Mesodermal cell (in vitro differentiated cells): ENCODE measurements at regions not wholly inside any gene's neighbourhood (a gene's known extent, or its start where the extent isn't known, plus 50 kb on each side); places are given as distances from the start of the nearest gene placed in this dataset.

Source experiments
- H3K27ac ChIP-seq: 2 replicates; pipeline ENCODE4 v1.7.0; 2013; ENCODE audit warnings: mild to moderate bottlenecking, low read depth, low read length, moderate library complexity; ENCODE audit not compliant: severe bottlenecking
- H3K36me3 ChIP-seq: 2 replicates; pipeline ENCODE4 v1.7.1; 2013; ENCODE audit warnings: mild to moderate bottlenecking, low read length, moderate library complexity; ENCODE audit not compliant: control insufficient read depth, insufficient read depth
- H3K4me1 ChIP-seq: one replicate; pipeline ENCODE4 v1.7.1; 2013; ENCODE audit warnings: mild to moderate bottlenecking, low read length; ENCODE audit not compliant: insufficient read depth, control insufficient read depth, poor library complexity, severe bottlenecking
- H3K4me3 ChIP-seq: 2 replicates; pipeline ENCODE4 v1.7.0; 2013; ENCODE audit warnings: low read length, control low read depth, mild to moderate bottlenecking; ENCODE audit not compliant: insufficient read depth, poor library complexity, severe bottlenecking; ENCODE audit errors: extremely low read depth
- H3K9me3 ChIP-seq: 2 replicates; pipeline ENCODE4 v1.7.1; 2013; ENCODE audit warnings: mild to moderate bottlenecking, low read length, moderate library complexity; ENCODE audit not compliant: control insufficient read depth
- WGBS, 2 experiments: methylation state at CpG; one replicate each; pipeline ENCODE4 v1.1.5; 2013; ENCODE audit warnings: missing lambda C conversion rate in 2 of 2; ENCODE audit not compliant: insufficient coverage in 2 of 2; 5-methylcytosine and 5-hydroxymethylcytosine counted together

DNA sequence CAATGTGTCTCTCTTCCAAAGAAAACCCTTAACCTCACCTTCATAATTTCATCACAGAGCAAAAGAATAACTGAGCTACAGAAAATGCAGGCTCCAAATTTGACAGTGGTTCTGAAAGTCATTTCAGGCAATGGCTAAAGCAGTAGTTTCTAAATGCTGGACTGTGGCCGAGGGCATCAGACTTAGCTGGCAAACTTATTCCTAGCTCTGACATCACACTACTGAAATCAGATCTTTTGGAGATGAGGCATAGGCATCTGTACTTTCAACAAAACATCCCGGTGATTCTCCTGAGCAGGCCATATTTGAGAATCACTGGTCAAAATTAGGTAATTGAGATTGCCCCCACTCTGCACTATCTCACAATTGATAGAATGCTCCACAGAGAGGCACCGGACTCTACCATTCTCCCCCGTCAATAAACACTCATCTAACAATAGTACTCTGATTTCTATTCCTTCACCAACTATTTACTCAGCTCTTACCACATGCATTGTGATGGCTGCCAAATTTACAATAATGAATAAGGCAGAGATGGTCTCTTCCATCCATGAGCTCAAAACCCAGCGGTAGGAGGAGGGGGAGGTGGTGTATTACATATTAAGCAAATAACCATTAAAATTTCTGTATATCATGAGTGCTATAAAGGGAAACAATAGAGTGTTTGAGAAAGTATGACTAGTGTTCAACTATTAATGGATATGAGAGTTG lies 57.3 kb upstream of the SPRED1 start:
- WGBS, 2 experiments: 90 to 92% methylated on average over 2 to 4 of the region's 5 CpGs
- H3K4me1 ChIP-seq: no peaks in the 10 kb centered on the region
- no peak overlapping the region for H3K4me3 ChIP-seq

GRCh38 chr15:38196076-38196475 lies 56.6 kb upstream of the SPRED1 start:
- no peak overlapping the region for H3K27ac ChIP-seq
- H3K4me1 ChIP-seq: no peaks in the 10 kb centered on the region
- no peak overlapping the region for H3K4me3 ChIP-seq
- H3K36me3 ChIP-seq: no peaks in the 10 kb centered on the region
- no peaks in the 10 kb centered on the region for H3K9me3 ChIP-seq
- WGBS, 2 experiments: no CpG with 5 or more reads among the region's 1 CpG

More for the DNA sequence above, 57.3 kb upstream of the SPRED1 start:
- Histone ChIP-seq H3K27ac (no peak overlapping the region), H3K36me3 (no peaks in the 10 kb centered on the region), H3K9me3 (no peaks in the 10 kb centered on the region)

GRCh38 chr15:38197553-38197952 lies 55.1 kb upstream of the SPRED1 start:
- no peaks in the 10 kb centered on the region for H3K36me3 ChIP-seq

GRCh38 chr15:38201714-38202113 lies 50.9 kb upstream of the SPRED1 start:
- Histone ChIP-seq H3K36me3 (no peaks in the 10 kb centered on the region), H3K4me1 (no peaks in the 10 kb centered on the region), H3K4me3 (no peak overlapping the region), H3K9me3 (no peaks in the 10 kb centered on the region), H3K27ac (no peak overlapping the region)
- 88% methylated on average over 1 of the region's 3 CpGs; no CpG with 5 or more reads in 1 of the 2 experiments for WGBS, 2 experiments

More at GRCh38 chr15:38197553-38197952, 55.1 kb upstream of the SPRED1 start:
- Histone ChIP-seq H3K4me3 (no peak overlapping the region), H3K4me1 (no peaks in the 10 kb centered on the region), H3K9me3 (no peaks in the 10 kb centered on the region), H3K27ac (peak overlapping the region; percentile 77)
- WGBS, 2 experiments: 88 to 89% methylated on average over 1 of the region's 4 CpGs

DNA sequence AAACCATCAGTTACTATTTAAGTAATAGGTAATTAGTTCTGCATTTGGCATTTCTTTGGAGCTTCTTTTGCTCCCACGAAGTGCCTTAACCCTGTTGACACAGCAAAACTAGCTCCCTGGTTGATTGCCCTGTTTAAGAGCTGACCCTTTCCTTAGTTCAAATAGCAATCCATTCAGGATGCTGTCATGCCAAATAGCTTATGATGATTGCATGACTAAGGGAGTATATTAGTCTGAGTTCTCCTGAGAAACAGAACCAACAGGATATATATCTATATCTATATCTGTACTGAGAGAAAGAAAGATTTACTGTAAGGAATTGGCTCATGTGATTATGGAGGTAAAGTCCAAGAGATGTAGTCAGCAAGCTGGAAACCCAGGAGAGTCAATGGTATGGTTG lies 50.3 kb upstream of the SPRED1 start:
- no peaks in the 10 kb centered on the region for H3K36me3 ChIP-seq
- WGBS, 2 experiments: 100% methylated on average over 1 of the region's 1 CpG; no CpG with 5 or more reads in 1 of the 2 experiments
- peaks cover 4% of the 10 kb centered on the region for H3K4me1 ChIP-seq
- no peaks in the 10 kb centered on the region for H3K9me3 ChIP-seq
- no peak overlapping the region for H3K4me3 ChIP-seq
- H3K27ac ChIP-seq: no peak overlapping the region
